Ishikawa (cell line): ENCODE measurements at regions not wholly inside any gene's neighbourhood (a gene's known extent, or its start where the extent isn't known, plus 50 kb on each side); places are given as distances from the start of the nearest gene placed in this dataset.

Source experiments
- CEBPB ChIP-seq: IDR thresholded peaks from 2 replicates; pipeline ENCODE4 v1.6.1; 2012
- CREB1 ChIP-seq: IDR thresholded peaks from 2 replicates; pipeline ENCODE4 v1.6.1; 2012; ENCODE audit warnings: low read depth
- EGR1 ChIP-seq: IDR thresholded peaks from 2 replicates; pipeline ENCODE4 v1.6.1; 2012
- EP300 ChIP-seq: IDR thresholded peaks from 2 replicates; pipeline ENCODE4 v1.6.1; 2012; ENCODE audit warnings: borderline replicate concordance
- FOXM1 ChIP-seq: IDR thresholded peaks from 2 replicates; pipeline ENCODE4 v1.6.1; 2012; ENCODE audit warnings: low read depth, borderline replicate concordance
- MAX ChIP-seq: IDR thresholded peaks from 2 replicates; pipeline ENCODE4 v1.6.1; 2012
- NFIC ChIP-seq: IDR thresholded peaks from 2 replicates; pipeline ENCODE4 v1.6.1; 2012
- RAD21 ChIP-seq: IDR thresholded peaks from 2 replicates; pipeline ENCODE4 v1.6.1; 2012; ENCODE audit warnings: low read depth
- REST ChIP-seq: IDR thresholded peaks from 2 replicates; pipeline ENCODE4 v1.6.1; 2012; ENCODE audit warnings: low read depth, mild to moderate bottlenecking
- TAF1 ChIP-seq: IDR thresholded peaks from 2 replicates; pipeline ENCODE4 v1.6.1; 2012; ENCODE audit warnings: low read depth, mild to moderate bottlenecking
- TCF12 ChIP-seq: IDR thresholded peaks from 2 replicates; pipeline ENCODE4 v1.6.1; 2012; ENCODE audit warnings: low read depth
- TEAD4 ChIP-seq: IDR thresholded peaks from 2 replicates; pipeline ENCODE4 v1.6.1; 2012
- USF1 ChIP-seq: IDR thresholded peaks from 2 replicates; pipeline ENCODE4 v1.6.1; 2012
- YY1 ChIP-seq: IDR thresholded peaks from 2 replicates; pipeline ENCODE4 v1.6.1; 2012; ENCODE audit warnings: low read depth
- ZBTB7A ChIP-seq: IDR thresholded peaks from 2 replicates; pipeline ENCODE4 v1.6.1; 2012; ENCODE audit warnings: low read depth

- TF ChIP-seq MAX = no peak
- TF ChIP-seq RAD21 = no peak
- no peak for TF ChIP-seq YY1
- no peak for TF ChIP-seq CEBPB
- no peak for TF ChIP-seq TAF1
- TF ChIP-seq NFIC = no peak
- no peak for TF ChIP-seq TEAD4
- TF ChIP-seq USF1 = no peak
- no peak for TF ChIP-seq REST
- no peak for TF ChIP-seq EP300
- TF ChIP-seq FOXM1 = no peak
- TF ChIP-seq ZBTB7A = no peak
- TF ChIP-seq EGR1 = no peak
- TF ChIP-seq TCF12 = no peak
- no peak for TF ChIP-seq CREB1
Measured at GRCh38 chr7:42567051-42567450, 330.0 kb upstream of the GLI3 start.

- TF ChIP-seq EGR1 (no peak), TCF12 (no peak), YY1 (no peak), USF1 (no peak), RAD21 (no peak), TEAD4 (no peak), FOXM1 (no peak), ZBTB7A (no peak), NFIC (no peak), CEBPB (no peak), TAF1 (no peak), CREB1 (no peak), EP300 (no peak)
Measured at GRCh38 chr7:42561797-42562196, 324.8 kb upstream of the GLI3 start.

GRCh38 chr7:42560866-42561265 is 323.9 kb upstream of the GLI3 start:
- TF ChIP-seq EP300 = no peak
- TF ChIP-seq EGR1 = no peak
- no peak for TF ChIP-seq TEAD4
- no peak for TF ChIP-seq CEBPB
- TF ChIP-seq RAD21 = no peak
- no peak for TF ChIP-seq TAF1
- TF ChIP-seq REST = no peak
- no peak for TF ChIP-seq MAX
- TF ChIP-seq NFIC = no peak
- no peak for TF ChIP-seq YY1
- TF ChIP-seq FOXM1 = no peak
- no peak for TF ChIP-seq CREB1
- no peak for TF ChIP-seq USF1
- no peak for TF ChIP-seq TCF12
- no peak for TF ChIP-seq ZBTB7A

GRCh38 chr7:42552227-42552626 is 315.2 kb upstream of the GLI3 start:
- TF ChIP-seq TEAD4 = no peak
- no peak for TF ChIP-seq REST
- TF ChIP-seq NFIC = no peak
- no peak for TF ChIP-seq EGR1
- no peak for TF ChIP-seq FOXM1
- TF ChIP-seq USF1 = no peak
- TF ChIP-seq RAD21 = no peak
- no peak for TF ChIP-seq CEBPB
- TF ChIP-seq TCF12 = no peak
- no peak for TF ChIP-seq EP300
